Activated CD4-positive, alpha-beta T cell treated with anti-CD3 and anti-CD28 coated beads, Interleukin-2, Interleukin-4, amounts not matched to agents 100 ng/mL and 50 ng/mL, durations not matched to agents 16 hours and 8 hours (primary cell): ENCODE measurements at regions not wholly inside any gene's neighbourhood (a gene's known extent, or its start where the extent isn't known, plus 50 kb on each side); places are given as distances from the start of the nearest gene placed in this dataset.

Experiments used
- DNase-seq: peaks from one replicate; pipeline ENCODE4 v3.0.0-alpha.2; 2020; ENCODE audit warnings: low spot score

DNA sequence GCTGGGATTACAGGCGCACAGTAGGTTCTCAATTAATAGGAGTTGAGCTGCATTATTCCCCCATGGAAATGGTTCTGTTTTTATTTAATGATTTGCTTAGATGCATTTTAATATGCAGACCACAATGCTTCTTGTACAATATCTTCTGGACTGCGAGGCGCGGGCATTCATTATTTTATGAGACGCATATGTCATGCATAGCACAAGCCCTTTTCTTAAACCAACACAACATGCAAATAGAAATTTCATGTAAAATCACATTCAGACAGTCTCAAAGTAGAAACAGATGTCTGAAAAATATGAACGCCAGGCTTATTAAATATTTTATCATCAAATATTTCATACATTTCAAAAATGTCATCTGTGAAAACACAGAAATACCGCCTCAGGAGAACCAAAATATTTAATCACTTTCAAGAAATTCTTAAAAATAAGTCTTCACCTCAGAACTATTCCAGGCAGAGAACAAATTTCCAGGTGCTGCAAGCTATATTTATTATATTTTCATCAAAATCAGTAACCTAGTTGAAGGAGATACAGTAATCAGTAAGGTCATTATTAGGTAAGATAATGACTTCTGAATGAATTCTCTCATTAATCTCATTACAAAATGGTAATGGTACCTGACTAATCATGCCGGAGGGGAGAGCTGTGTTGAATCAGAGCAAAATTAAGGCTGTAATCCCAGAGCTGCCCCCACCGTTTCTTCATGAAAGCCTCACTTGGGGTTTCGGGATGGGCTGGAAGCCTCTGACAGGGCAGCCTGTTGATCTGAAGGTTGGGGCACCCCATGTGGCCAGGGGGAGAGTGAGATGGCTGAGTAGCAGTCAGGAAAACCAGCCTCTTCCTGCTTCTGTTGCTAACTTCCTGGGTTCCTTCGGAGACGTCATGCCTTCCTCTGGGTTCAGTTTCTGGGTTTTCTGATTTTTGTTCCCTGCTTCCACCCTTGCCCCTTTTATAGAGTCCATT is 133.9 kb upstream of the ZNF618 start:
- no peak for DNase-seq

DNA sequence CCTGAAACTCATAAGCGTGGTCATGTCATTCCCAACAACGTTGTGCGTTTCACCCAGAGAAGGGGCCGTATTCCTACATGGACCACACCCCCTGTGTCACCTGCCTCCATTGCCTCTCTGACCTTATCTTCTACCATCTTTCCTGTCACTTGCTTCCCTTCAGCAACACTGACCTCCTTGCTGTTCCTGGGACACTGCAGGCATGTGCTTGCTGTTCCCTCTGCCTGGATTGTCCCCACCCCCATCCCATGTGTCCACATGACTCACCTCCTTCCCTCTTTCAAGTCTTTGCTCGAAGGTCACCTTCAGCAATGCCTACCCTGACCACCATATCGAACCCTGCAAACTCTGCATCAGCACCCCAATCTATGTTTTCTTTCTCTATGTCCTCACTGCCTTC is 133.2 kb upstream of the ZNF618 start:
- no peak for DNase-seq

DNA sequence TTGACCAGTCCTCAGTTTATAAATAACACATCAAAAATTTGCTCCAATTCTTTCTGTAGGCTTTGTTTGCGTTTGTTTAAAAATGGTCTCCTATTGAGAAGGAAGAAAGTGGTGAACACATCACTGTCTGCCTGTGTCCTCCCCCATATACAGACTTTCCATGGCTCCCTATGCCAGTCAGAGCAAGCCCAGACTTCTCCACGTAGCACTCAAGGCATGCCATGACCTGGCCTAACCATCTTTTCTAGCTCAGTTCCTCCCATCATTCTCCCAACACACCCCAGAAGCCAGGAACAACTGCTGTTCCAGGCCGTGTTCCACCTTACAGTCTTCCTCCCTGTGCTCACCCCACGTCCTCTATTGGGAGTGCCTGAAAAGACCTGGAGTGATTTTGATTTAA is 129.6 kb upstream of the ZNF618 start:
- DNase-seq = no peak

DNA sequence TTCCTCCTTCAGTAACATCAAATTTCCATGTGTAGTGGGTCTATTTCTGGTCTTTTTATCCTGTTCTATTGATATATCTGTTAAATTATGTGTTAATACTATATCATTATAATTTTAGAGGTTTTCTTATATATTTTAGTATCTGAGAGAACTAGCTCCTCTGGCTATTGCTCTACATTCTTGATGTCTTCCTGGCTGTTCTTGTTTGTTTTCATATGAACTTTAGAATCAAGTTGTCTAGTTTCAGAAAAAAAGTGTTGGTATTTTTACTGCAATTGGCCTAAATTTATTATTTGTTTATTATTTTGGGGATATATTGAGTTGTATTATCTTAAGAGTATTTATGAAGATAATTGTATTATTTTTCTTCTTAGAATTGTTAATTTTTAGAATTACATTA is 128.0 kb upstream of the ZNF618 start:
- DNase-seq = no peak

DNA sequence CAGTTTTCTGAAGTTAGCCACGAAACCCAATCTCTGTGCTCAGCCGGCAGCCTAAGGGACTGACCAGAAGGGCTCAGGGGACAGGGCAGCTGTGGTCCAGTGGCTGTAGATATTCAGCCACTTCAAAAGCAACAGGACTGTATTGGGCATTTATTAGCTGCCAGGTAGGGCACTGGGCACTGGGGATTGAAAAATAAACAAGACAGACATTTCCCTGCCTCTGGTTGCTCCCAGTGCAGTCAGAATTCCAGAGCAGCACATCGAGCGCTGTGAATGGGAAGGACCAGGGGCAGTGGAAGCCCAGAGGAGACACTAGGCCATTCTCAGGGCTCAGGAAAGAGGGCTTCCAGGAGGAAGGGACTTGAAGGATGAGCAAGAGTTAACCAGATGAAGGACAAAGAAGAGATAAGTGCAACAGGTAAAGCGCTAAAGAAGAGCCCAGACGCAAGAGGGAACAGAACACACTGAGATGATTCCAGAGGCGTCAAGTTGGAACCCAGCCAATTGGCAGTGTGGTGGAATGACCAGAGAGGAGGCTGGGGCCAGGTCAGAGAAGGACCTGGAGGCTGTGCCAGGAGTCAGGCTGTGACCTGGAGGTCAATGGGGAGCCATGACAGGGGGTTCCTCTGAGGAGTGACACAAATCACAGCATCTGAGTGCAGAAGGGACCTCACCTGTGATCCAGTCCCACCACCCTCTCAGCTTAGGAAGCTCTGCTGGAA is 122.5 kb upstream of the ZNF618 start:
- no peak for DNase-seq

DNA sequence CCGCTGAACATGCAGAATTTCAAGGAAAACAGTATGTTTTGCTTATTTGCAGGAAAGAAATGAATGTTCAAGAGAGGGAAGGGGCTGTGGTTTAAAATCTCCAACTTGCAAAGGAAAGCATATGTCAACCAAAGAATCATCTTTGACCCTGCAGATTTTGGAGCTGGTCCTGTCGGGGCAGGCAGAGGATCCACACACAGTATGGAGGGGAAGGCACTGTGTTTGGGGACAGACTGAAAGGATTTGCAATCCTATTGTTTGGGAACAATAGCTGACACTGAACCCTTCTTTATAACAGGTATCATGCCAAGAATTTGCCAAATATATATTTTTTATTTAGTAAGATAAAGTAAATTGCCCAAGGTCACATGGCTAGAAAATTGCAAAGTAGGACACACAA is 121.4 kb upstream of the ZNF618 start:
- no peak for DNase-seq

DNA sequence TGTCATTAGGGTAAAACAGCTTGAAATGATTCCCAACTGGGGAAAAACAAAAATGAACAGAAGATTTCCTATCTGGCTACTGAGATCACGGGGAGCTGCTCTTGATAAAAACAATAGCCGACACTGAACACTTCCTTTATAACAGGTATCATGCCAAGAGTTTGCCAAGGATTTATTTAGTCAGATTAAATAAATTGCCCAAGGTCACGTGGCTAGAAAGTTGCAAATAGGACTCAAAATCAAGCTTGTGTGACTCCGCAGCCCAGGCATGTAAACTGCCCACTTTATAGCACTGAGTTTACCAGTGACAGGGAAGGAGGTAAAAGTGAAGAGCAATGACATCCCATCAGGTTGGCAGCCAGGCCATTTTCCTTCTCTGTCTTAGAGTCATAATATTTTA is 120.7 kb upstream of the ZNF618 start:
- DNase-seq = no peak

DNA sequence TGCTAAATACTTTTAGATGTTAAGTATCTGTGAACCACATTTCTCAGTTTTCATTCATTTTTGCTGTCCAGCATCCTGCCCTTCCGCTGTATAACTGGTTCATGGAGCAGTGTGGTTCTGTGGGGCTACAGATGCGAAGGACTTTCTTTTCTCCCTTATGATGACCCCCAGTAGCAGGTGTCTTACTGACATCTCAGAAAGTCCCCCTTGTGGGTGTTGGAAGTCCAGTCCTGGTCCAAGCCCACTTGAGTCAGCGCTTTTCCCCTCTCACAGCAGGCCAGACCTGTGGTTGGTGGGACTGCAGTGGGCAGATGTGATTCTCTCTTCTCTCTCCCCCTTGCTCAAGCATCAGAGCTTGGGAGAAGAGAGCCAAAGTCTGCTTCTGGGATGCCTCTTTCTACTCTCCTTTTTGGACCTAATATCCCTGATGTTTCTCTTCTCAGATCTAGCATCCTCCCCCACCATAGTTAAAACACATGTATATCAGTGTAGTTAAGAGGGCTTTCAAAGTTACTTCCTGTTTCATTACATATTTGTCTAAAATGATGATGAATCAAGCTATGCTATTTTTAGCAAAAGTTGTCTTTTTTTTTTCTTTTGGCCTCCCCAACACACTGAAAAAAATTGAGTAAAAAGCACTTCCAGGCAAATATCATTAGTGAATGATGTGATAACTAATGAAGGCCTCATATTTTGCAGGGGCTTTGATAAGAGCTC is 119.5 kb upstream of the ZNF618 start:
- DNase-seq = no peak

DNA sequence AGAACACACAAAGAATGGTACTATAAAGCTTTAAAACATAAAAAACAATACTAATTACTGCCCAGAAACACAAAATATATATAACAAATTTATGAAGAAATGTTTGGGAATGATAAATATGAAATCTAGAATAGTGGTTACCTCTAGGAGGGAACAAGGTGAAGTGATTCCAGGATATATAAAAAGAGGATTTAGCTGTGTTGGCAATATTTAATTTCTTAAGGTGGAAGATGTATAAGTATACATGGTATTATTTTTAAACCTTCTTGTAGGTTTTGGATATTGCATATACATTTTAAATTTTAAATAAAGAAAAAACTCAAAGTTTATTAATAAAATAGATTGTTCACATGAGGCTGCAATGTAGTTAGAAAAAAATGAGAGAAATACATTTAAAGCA is 112.7 kb upstream of the ZNF618 start:
- no peak for DNase-seq

DNA sequence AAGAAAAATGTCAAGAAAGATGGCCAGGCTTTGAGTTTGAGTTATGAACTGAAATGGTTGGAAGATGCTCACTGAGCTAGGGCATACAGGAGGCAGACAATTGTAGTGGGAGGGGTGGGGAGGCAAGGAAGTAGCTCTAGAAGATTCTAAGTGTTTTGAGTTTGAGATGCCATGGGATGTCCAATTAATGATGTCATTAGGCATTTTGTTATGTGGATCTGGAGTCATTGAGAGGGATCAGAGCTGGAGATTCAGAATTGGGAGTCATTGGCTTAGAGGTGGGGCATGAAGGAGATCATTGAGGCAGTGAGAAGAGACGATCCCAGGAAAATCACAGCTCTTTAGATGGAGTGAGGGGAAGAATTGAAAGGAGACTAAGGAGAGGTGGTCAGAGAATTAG is 111.5 kb upstream of the ZNF618 start:
- DNase-seq = no peak

DNA sequence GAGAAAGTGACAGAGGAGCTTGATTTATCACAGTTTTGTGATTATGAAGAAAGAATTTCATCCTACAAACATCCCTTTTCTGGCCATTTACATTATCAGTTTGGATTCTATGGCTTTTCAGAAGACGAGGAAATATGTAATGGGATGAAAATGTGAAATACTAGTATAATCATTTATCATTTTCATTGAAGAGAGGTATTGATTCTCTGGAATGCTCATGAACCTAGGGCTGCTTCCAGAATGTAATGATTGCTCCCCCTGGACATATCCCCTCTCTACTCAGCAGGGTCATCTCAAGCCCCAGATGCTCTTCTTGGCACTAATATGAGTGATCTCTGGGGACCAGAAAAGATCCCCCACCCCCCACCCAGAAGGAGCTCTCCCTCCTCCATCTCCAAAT is 106.7 kb upstream of the ZNF618 start:
- no peak for DNase-seq

DNA sequence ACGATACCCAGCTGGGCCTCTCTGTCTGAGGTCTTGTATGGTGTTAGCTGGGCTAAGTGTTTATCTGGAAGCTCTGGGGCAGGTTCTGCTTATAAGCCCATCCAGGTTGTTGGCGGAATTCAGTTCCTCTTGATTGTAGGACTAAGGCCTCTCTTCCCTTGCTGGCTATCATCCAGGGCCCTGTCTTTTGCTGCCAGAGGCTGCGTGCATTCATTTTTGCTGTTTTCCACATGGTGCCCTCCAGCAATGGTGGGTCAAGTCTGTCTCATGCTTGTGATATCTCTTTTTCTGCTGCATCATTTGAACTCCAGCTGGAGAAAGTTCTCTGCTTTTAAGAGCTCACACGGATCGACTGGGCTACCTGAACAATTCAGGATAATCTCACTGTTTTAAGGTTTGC is 105.7 kb upstream of the ZNF618 start:
- no peak for DNase-seq

DNA sequence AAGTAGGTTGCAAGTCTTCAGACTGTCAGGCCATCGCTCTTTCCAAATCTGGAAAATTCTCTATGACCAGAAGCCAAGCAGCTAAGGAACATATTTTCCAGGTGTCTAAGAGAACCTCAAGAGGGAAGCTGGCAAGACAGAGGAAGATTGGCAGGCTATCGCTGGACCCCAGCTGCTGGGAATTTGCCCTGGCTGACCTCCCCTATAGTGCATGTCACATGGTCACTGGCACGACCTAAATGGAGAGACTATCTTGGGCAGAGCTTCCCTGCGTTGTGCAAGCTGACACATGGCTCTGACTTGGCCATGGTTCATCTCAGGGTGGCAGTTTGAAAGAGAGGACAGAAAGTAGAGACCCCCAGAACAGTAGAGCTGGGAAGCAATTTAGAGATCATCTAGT is 104.9 kb upstream of the ZNF618 start:
- no peak for DNase-seq

DNA sequence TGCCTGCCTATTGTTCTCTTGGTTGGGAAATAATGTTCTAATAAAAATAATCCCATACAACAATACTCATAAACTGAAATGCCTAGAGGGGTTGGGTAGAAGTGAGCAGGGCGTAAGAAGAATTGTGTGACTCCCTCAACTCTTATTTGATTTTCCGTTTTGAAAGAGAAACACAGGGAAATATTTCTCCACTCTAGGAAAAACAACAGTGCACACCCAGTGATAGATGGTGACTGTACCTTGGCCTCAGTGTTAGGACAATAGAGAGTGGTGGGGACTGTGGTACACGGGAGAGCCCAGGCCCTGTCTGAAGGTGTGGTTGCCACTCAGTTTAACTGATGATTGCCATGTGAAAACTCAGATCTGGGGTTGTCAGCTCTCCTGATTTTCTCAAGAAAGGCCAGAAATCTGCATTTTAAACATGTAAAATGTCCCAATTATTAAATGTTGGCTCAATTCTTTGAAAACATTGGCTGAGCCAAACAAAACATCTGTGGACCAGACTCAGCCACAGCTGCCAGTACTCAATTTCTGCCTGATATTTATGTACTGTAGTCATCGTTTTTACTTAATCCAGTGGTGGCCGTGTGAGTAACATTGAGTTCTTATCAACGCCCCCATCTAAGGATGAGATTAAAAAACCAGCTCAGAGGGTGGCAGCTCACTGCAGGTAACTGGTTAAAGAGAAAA is 103.8 kb upstream of the ZNF618 start:
- no peak for DNase-seq

DNA sequence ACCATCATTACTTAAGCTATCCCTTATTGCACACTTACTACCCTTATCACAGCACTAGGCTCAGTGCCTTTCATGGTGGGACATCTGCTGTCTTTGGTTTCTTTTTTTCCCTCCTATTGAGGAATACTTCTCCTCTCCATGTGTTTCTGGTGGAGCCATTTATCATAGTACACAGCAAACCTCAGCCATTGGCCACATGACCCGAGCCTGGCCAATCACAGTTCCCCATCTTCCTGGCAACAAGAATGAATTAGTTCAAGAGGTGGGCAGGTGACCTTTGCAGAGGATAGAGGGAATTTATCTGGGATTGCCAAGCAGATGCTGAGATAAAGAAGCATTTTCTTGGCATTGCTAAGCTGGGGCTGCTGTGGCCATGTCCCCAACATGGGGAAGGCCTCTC is 101.1 kb upstream of the ZNF618 start:
- no peak for DNase-seq

DNA sequence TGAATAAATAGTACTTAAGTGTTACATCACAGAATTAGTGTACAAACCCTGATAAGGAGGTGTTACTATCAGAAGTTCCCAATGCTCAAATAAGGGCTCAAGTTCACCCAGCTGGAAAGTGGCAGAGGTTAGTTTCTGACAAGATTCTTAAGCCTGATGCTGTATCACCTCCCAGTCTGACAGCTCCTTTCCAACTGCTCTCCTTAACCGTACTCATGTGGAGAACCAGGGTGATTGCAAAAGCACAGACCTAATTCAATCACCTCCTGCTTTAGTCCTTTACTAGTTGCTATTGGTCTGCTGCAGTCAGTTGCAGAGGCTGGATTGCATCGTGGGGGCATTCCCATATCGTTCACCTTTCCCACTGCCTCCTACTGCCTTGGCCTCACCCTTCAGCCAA is 100.4 kb upstream of the ZNF618 start:
- no peak for DNase-seq

DNA sequence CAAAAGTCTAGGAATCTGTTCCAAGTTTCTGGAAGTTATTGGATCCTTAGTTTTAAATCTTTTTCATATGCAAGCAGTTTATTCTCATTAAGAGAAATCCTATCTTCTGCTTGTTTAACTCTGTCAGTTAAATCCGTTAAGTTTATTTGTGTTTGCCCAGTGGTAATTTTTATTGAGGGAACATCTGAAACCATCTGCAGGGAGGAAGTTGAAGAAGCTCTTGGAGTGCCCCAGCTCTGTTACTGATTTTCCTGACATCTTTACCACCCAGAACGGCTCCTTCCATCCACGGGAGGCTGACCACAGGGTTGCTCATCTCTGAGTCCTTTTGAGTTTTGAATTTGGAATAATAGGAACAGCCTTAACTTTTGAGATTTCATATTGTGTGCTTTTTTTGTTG is 99.9 kb upstream of the ZNF618 start:
- no peak for DNase-seq

DNA sequence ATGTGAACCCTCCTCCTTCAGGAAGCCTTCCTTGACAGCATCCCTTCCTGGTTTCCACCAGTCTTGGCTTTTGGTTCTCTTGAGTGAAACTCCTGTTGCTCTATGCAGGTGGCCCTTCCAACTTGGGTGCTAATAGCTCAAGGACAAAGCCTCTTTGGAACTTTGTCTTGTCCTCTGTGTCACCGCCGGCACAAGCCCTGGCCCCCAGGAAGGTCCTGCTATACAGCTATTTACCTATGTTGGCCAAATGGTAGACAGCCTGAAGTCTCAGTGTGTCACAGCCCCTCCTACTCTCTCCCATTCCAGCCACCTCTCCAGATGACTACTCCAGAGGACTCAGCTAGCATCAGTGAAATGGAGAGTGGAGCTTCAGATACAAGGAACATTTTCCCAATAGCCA is 94.7 kb upstream of the ZNF618 start:
- DNase-seq = no peak

DNA sequence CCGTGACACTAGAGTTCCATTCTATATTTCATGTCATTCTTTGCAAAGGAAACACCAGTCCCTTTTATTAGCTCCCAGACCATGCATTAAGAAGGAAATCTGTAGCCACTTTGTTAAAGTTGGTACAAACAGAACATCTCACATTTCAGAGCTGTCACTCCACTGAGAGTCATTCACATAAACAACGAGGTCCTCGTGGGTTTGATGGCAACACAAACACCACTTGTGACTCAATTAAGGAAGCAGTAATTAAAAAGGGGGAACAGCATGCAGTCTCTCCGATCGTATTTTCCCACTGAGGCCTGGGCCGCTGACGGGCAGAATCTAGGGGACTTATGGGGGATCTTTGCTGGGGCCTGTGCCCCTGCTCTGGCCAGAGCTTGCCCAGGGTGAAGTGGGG is 94.2 kb upstream of the ZNF618 start:
- DNase-seq = no peak

DNA sequence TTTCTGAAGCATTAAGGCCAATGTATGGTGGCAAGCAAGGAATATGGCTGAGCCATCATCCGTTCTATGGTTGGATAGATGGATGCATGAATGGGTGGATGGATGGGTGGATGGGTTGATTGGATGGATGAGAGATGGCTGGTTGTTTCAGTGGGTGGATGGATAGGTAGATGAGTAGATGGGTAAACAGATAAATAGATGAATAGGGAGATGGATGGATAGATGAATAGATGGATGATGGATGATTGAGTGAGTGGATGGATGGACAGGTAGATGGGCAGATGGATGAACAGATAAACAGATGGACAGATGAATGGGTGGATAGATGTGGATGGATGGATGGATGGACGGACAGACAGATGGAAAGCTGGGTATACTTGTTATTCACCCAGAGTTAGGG is 92.6 kb upstream of the ZNF618 start:
- no peak for DNase-seq

DNA sequence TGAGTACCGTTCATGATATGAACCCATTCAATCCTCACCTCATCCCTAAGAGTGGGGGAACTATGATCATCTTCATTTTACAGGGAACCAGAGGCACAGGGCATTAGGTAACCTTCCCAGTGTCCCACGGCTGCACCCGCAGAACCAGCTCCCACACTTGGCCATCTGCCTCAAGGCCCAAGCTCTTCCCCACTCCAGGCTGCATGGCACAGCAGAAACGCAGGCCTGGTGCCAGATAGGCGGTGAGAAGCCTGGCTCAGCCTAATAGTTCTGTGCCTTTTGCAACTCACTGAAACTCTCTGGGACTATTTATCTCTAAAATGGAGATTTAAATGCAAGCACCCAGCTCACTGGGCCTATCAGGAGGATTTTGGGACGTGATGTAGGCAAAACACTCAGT is 90.8 kb upstream of the ZNF618 start:
- DNase-seq = no peak

DNA sequence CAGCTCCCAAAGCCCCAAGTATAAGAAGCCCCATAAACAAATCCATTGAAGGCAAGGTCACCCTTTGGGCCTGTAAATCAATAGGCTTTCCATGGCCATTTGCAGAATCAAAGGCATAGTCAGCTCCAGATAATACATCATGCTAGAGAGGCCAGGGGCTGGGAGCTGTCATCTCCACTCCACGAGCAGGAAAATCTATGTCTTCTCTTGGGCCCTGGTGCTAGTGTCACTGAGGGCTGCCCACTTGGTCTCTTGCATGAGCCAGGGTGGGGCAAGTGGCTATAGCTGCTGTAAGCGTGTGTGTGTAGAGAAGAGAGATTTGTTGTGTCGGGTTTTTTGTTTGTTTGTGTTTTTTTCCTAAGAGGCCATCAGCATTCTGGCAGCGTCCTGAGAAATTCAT is 90.0 kb upstream of the ZNF618 start:
- no peak for DNase-seq
